Gastrocnemius medialis (tissue), 4 donors: ENCODE measurements at regions not wholly inside any gene's neighbourhood (a gene's known extent, or its start where the extent isn't known, plus 50 kb on each side); places are given as distances from the start of the nearest gene placed in this dataset.

Experiments used
- CTCF ChIP-seq, 5 experiments: fragments of 450-650 bp in 3 of 5; fragments of 200-600 bp in 2 of 5; sonication (generic) in 2 of 5; IDR thresholded peaks in 4 of 5; conservative IDR thresholded peaks in 1 of 5; 1 replicate in 4 of 5; 2 replicates in 1 of 5; pipeline ENCODE4 v1.5.1; 2016 to 2019; ENCODE audit warnings: antibody characterized with exemption in 5 of 5, mild to moderate bottlenecking in 3 of 5, moderate library complexity in 3 of 5
- POLR2A ChIP-seq, 2 donors: fragments of 450-650 bp; IDR thresholded peaks; one replicate each; pipeline ENCODE4 v1.6.1; 2017; ENCODE audit warnings: antibody characterized with exemption in 2 of 2, mild to moderate bottlenecking in 2 of 2, moderate library complexity in 2 of 2

- TF ChIP-seq CTCF (IDR thresholded peaks at IDR 0.05 in 4 of 5, conservative IDR thresholded peaks at IDR 0.05 in 1 of 5) (no peak), POLR2A (IDR thresholded peaks at IDR 0.05) (no peak)
These were observed 678.6 kb downstream of the BCL11B start for GRCh38 chr14:98593361-98593761.
